SKM-1 treated with dmso at 0.1 percent for 144 hours (cell line): ENCODE measurements at regions not wholly inside any gene's neighbourhood (a gene's known extent, or its start where the extent isn't known, plus 50 kb on each side); places are given as distances from the start of the nearest gene placed in this dataset.

Experiments
- DNase-seq: peaks from one replicate; lab custom pipeline; 2025; ENCODE audit not compliant: unreplicated experiment; lab: John Stamatoyannopoulos, UW

- DNase-seq: no peak
Observed at GRCh38 chr3:120544361-120544760, 51.8 kb upstream of the NDUFB4 start.

- no peak for DNase-seq
Observed at GRCh38 chr3:120536642-120537041, 59.5 kb upstream of the NDUFB4 start.

- no peak for DNase-seq
Observed at GRCh38 chr3:120532969-120533368, 63.2 kb upstream of the NDUFB4 start.

DNA sequence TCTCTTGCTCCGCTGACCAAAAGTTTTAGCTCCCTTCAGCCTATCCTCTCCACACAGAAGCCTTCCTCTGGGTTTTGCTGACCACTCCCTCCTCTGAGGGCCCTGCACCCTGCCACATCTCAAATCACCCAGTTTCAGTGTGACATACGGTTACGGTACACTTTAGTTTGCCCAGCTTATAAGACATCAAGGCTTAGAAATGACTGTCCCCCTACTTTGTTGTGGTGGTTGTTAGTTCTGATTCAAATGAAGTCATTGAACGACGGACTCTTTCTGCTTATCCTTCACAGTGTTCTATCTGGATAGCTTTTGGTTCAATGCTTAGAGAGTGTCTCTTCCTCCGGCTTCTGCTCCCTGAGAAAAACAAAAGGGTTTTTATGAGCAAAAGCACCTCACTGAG is 68.0 kb upstream of the NDUFB4 start:
- no peak for DNase-seq

GRCh38 chr3:120526011-120526870 is 69.9 kb upstream of the NDUFB4 start:
- DNase-seq: no peak

GRCh38 chr3:120524171-120524923 is 71.8 kb upstream of the NDUFB4 start:
- DNase-seq: no peak

- no peak for DNase-seq
Observed at GRCh38 chr3:120516136-120516535, 65.3 kb upstream of the FSTL1 start.

DNA sequence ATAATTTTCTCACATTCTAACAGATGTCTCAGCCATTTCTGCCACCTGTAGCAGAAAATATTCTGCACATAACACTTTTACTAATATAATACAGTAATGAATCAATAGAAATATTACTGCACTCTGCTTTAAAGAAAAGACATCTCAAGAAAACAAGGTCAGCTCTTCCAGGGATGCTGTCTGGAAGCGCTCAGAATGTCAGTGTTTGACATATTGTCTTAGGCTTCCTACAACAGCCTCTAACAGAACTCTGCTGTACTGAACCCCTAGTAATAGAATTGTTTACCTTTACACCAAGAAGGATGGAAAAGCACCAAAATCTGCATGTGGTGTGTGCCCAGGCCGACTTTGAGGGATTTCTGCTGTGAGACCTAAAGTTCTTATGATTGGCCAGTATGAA is 61.9 kb upstream of the FSTL1 start:
- no peak for DNase-seq

GRCh38 chr3:120506828-120507774 is 56.3 kb upstream of the FSTL1 start:
- DNase-seq: peak; percentile 45

DNA sequence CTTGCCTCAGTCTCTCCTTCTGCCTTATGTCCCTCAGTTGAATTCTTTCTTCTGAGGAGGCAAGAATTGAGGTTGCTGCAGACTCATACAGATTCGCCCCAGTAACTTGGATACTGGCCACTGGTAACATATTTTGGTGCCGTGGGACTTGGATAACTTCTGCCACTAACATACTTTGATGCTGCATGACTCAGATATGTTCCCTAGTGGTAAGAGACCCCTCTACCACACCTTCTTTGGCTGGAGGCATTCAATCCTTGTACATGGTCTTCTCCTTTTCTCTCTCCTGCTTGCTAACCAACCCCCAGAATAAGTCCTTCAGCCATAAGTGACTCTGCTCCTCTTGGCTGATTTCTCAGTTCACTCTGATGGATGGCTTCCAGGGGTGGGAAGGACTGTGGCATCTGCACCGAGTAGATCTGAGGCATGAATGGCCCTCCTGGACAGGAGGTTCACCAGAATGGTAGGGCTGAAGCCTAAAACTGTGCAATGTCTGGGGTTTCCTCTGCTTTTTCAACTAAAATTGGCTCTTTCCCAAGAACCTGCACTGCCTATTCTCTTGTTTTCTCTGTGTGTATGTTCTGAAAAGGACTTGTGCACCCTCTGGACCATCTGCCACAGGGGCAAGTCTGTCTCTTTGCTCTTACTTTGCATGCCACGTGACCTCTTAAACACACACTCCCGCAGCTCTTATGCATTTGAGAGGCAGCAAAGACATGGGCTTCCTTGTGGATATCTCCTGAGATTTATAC is 55.5 kb upstream of the FSTL1 start:
- no peak for DNase-seq

- DNase-seq: no peak
Observed at GRCh38 chr3:120503727-120504616, 53.2 kb upstream of the FSTL1 start.

DNA sequence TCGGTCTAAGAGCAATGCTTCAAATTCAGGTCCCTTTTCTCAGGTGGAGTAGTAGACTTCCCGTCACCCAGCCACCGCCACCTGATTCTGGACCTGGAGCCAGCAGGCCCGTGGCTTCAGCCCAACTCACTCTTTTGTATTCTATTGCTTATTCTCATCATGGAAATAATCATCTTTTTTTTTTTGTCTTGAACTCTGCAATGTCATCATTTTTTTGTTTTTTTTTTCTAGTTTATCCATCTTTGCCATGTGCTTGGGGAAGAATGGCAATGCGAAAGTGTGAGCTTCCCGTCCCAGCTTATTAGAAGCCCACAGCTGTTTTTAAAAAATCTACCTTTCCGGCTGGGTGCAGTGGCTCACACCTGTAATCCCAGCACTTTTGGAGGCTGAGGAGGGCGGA is 51.3 kb upstream of the FSTL1 start:
- DNase-seq: no peak
